Liver (tissue), 8 donors: ENCODE measurements at regions not wholly inside any gene's neighbourhood (a gene's known extent, or its start where the extent isn't known, plus 50 kb on each side); places are given as distances from the start of the nearest gene placed in this dataset.

Experiments used
- DNase-seq: peaks from one replicate; pipeline ENCODE4 v3.0.0-alpha.2; 2017; ENCODE audit warnings: low spot score
- H3K27ac ChIP-seq, 2 donors: one replicate each; pipeline ENCODE4 v1.7.0; 2013; ENCODE audit warnings: inconsistent platforms in 2 of 2, low read length in 2 of 2, control low read depth in 1 of 2, low read depth in 1 of 2, mild to moderate bottlenecking in 1 of 2
- H3K27me3 ChIP-seq, 4 donors: one replicate each; pipeline versions ENCODE4 v1.6.1 to v1.7.0; 2013; ENCODE audit warnings: low read length in 3 of 4, inconsistent platforms in 1 of 4, mild to moderate bottlenecking in 1 of 4, moderate library complexity in 1 of 4; ENCODE audit not compliant: control insufficient read depth in 4 of 4, insufficient read depth in 4 of 4
- H3K36me3 ChIP-seq, 4 donors: one replicate each; pipeline versions ENCODE4 v1.6.1 to v1.7.0; 2013; ENCODE audit warnings: low read length in 3 of 4, mild to moderate bottlenecking in 3 of 4, low read depth in 1 of 4, moderate library complexity in 1 of 4; ENCODE audit not compliant: control insufficient read depth in 4 of 4, insufficient read depth in 3 of 4
- H3K4me1 ChIP-seq, 4 donors: one replicate each; pipeline versions ENCODE4 v1.6.1 to v1.7.0; 2013; ENCODE audit warnings: low read length in 3 of 4, mild to moderate bottlenecking in 3 of 4, moderate library complexity in 1 of 4; ENCODE audit not compliant: control insufficient read depth in 4 of 4, insufficient read depth in 4 of 4
- H3K4me3 ChIP-seq, 3 donors: one replicate each; pipeline versions ENCODE4 v1.6.1 to v1.7.0; 2013; ENCODE audit warnings: low read length in 3 of 3, control low read depth in 1 of 3, low read depth in 1 of 3, mild to moderate bottlenecking in 1 of 3
- H3K9ac ChIP-seq, 2 donors: one replicate each; pipeline ENCODE4 v1.7.0; 2013; ENCODE audit warnings: low read length in 2 of 2, mild to moderate bottlenecking in 2 of 2, moderate library complexity in 2 of 2, control low read depth in 1 of 2, low read depth in 1 of 2
- H3K9me3 ChIP-seq, 4 donors: one replicate each; pipeline versions ENCODE4 v1.6.1 to v1.7.0; 2013; ENCODE audit warnings: low read length in 3 of 4; ENCODE audit not compliant: control insufficient read depth in 4 of 4
- EGR1 ChIP-seq, 2 donors: IDR thresholded peaks; 2 replicates each; pipeline ENCODE4 v1.6.1; 2016 to 2018; ENCODE audit warnings: antibody characterized with exemption in 2 of 2, low read depth in 2 of 2
- FOXA2 ChIP-seq: IDR thresholded peaks from 2 replicates; pipeline ENCODE4 v1.6.1; 2016; ENCODE audit warnings: antibody characterized with exemption
- GABPA ChIP-seq, 2 donors: IDR thresholded peaks in 1 of 2; conservative IDR thresholded peaks in 1 of 2; 2 replicates each; pipeline ENCODE4 v1.6.1; 2016; ENCODE audit warnings: antibody characterized with exemption in 2 of 2, mild to moderate bottlenecking in 1 of 2, moderate library complexity in 1 of 2
- HNF4A ChIP-seq, 2 donors: conservative IDR thresholded peaks; 2 replicates each; pipeline ENCODE4 v1.6.1; 2016; ENCODE audit warnings: antibody characterized with exemption in 2 of 2, mild to moderate bottlenecking in 2 of 2
- HNF4G ChIP-seq: IDR thresholded peaks from 2 replicates; pipeline ENCODE4 v1.6.1; 2016; ENCODE audit warnings: antibody characterized with exemption
- JUND ChIP-seq, 2 donors: IDR thresholded peaks; 2 replicates each; pipeline ENCODE4 v1.6.1; 2016; ENCODE audit warnings: antibody characterized with exemption in 2 of 2
- NR2F2 ChIP-seq: IDR thresholded peaks from 2 replicates; pipeline ENCODE4 v1.6.1; 2016; ENCODE audit warnings: antibody characterized with exemption
- RAD21 ChIP-seq, 2 donors: IDR thresholded peaks; 2 replicates each; pipeline ENCODE4 v1.6.1; 2016; ENCODE audit warnings: antibody characterized with exemption in 2 of 2, mild to moderate bottlenecking in 2 of 2
- RXRA ChIP-seq, 2 donors: IDR thresholded peaks; 2 replicates each; pipeline ENCODE4 v1.6.1; 2017 to 2018; ENCODE audit warnings: antibody characterized with exemption in 2 of 2, mild to moderate bottlenecking in 1 of 2
- SP1 ChIP-seq: IDR thresholded peaks from 2 replicates; pipeline ENCODE4 v1.6.1; 2018; ENCODE audit warnings: antibody characterized with exemption, mild to moderate bottlenecking
- TAF1 ChIP-seq: conservative IDR thresholded peaks from 2 replicates; pipeline ENCODE4 v1.6.1; 2016; ENCODE audit warnings: antibody characterized with exemption, mild to moderate bottlenecking
- YY1 ChIP-seq: IDR thresholded peaks from 2 replicates; pipeline ENCODE4 v1.6.1; 2016; ENCODE audit warnings: antibody characterized with exemption, mild to moderate bottlenecking
- WGBS: extraction: QIAGEN DNeasy Blood & Tissue Kit; methylation state at CpG from one replicate; pipeline ENCODE4 v1.1.7; 2013; 5-methylcytosine and 5-hydroxymethylcytosine counted together
- TF ChIP-seq, protein P1 (sequence below): IDR thresholded peaks from 2 replicates; pipeline ENCODE4 v1.6.1; 2016; ENCODE audit warnings: antibody characterized with exemption
- TF ChIP-seq, protein P2 (sequence below): IDR thresholded peaks from 2 replicates; pipeline ENCODE4 v1.6.1; 2016; ENCODE audit warnings: antibody characterized with exemption
- TF ChIP-seq, protein P3 (sequence below): IDR thresholded peaks from 2 replicates; pipeline ENCODE4 v1.6.1; 2016; ENCODE audit warnings: antibody characterized with exemption
- TF ChIP-seq, protein P4 (sequence below): fragments of 150-350 bp; IDR thresholded peaks from 2 replicates; pipeline ENCODE4 v1.5.1; 2017; ENCODE audit warnings: improper control_type of control experiment, low read depth, low read length; ENCODE audit not compliant: missing input control
- TF ChIP-seq, protein P5 (sequence below): IDR thresholded peaks from 2 replicates; pipeline ENCODE4 v1.6.1; 2016; ENCODE audit warnings: antibody characterized with exemption, mild to moderate bottlenecking
- donor health status: healthy.
- donor health status: healthy.
- donor health status: healthy.
- donor health status: healthy.
- donor health status: healthy.

DNA sequence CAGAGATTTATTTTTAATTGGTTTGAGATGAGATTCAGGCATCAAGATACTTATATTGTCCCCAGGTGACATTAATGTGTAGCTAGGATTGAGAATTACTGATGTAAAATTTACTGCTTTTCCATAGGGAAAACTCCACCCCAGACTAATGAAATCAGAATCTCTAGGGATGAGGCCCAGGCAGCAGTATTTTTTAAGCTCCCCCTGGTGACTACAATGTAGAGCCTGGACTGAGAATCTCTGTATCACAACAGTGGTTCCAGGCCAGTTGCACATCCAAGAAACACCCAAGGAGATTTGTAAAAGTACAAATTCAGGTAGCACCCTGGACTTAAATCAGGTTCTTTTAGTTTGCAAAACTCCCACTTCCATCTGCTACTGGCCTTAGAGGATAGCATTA, 185.7 kb downstream of the MARCHF11 start:
- Histone ChIP-seq H3K36me3 (no peaks in the 10 kb centered on the region), H3K4me1 (peaks cover 3 to 14% (median 4%) of the 10 kb centered on the region in 4 donors), H3K27ac (no peak overlapping the region), H3K27me3 (no peaks in the 10 kb centered on the region), H3K4me3 (no peak overlapping the region), H3K9ac (no peak overlapping the region), H3K9me3 (peaks cover 0 to 11% (median 4%) of the 10 kb centered on the region in 4 donors)
- TF ChIP-seq SP1 = no peak
- TF ChIP-seq, protein P1, sequence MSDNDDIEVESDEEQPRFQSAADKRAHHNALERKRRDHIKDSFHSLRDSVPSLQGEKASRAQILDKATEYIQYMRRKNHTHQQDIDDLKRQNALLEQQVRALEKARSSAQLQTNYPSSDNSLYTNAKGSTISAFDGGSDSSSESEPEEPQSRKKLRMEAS = no peak
- TF ChIP-seq GABPA (IDR thresholded peaks at IDR 0.05 in 1 of 2, conservative IDR thresholded peaks at IDR 0.05 in 1 of 2) = no peak
- TF ChIP-seq RAD21 (IDR thresholded peaks at IDR 0.05) = peak; percentile 48 to 54
- no peak for DNase-seq

DNA sequence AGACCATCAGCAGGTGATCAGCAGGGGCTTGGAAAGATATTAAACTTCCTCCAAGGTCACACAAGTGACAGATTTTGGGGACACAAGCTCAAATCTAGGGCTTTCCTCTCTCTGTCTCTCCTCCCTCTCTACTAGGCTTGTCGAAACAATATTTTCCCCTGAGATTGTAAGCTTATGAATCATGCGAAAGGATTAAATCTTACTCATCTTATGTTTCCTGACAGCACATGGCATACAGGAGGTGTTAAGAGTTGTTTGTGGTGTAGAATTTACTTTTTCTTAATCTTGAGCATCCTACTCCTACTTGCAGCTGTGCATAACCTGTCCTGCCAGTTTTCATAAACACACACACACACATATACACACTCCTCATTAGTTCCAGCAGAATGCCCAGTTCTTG, 186.3 kb downstream of the MARCHF11 start:
- no peak for DNase-seq
- Histone ChIP-seq H3K4me1 (peaks cover 3 to 14% (median 4%) of the 10 kb centered on the region in 4 donors), H3K9me3 (peaks cover 0 to 11% (median 4%) of the 10 kb centered on the region in 4 donors), H3K27ac (no peak overlapping the region), H3K4me3 (no peak overlapping the region), H3K36me3 (no peaks in the 10 kb centered on the region), H3K27me3 (no peaks in the 10 kb centered on the region), H3K9ac (no peak overlapping the region)
- TF ChIP-seq, protein P2, sequence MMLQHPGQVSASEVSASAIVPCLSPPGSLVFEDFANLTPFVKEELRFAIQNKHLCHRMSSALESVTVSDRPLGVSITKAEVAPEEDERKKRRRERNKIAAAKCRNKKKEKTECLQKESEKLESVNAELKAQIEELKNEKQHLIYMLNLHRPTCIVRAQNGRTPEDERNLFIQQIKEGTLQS = no peak
- no peak for TF ChIP-seq RXRA (IDR thresholded peaks at IDR 0.05)
- no peak for TF ChIP-seq EGR1 (IDR thresholded peaks at IDR 0.05; ENCODE audit: low read depth in 2 of 2)
- no peak for TF ChIP-seq RAD21 (IDR thresholded peaks at IDR 0.05)
- TF ChIP-seq SP1 = no peak
- TF ChIP-seq, protein P1 = no peak
- no peak for TF ChIP-seq GABPA (IDR thresholded peaks at IDR 0.05 in 1 of 2, conservative IDR thresholded peaks at IDR 0.05 in 1 of 2)
- TF ChIP-seq, protein P3, sequence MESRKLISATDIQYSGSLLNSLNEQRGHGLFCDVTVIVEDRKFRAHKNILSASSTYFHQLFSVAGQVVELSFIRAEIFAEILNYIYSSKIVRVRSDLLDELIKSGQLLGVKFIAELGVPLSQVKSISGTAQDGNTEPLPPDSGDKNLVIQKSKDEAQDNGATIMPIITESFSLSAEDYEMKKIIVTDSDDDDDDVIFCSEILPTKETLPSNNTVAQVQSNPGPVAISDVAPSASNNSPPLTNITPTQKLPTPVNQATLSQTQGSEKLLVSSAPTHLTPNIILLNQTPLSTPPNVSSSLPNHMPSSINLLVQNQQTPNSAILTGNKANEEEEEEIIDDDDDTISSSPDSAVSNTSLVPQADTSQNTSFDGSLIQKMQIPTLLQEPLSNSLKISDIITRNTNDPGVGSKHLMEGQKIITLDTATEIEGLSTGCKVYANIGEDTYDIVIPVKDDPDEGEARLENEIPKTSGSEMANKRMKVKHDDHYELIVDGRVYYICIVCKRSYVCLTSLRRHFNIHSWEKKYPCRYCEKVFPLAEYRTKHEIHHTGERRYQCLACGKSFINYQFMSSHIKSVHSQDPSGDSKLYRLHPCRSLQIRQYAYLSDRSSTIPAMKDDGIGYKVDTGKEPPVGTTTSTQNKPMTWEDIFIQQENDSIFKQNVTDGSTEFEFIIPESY = no peak
- TF ChIP-seq JUND (IDR thresholded peaks at IDR 0.05) = no peak
- no peak for TF ChIP-seq HNF4A (conservative IDR thresholded peaks at IDR 0.05)
- TF ChIP-seq HNF4G = no peak
- TF ChIP-seq TAF1 = no peak
- no peak for TF ChIP-seq YY1
- TF ChIP-seq, protein P4, sequence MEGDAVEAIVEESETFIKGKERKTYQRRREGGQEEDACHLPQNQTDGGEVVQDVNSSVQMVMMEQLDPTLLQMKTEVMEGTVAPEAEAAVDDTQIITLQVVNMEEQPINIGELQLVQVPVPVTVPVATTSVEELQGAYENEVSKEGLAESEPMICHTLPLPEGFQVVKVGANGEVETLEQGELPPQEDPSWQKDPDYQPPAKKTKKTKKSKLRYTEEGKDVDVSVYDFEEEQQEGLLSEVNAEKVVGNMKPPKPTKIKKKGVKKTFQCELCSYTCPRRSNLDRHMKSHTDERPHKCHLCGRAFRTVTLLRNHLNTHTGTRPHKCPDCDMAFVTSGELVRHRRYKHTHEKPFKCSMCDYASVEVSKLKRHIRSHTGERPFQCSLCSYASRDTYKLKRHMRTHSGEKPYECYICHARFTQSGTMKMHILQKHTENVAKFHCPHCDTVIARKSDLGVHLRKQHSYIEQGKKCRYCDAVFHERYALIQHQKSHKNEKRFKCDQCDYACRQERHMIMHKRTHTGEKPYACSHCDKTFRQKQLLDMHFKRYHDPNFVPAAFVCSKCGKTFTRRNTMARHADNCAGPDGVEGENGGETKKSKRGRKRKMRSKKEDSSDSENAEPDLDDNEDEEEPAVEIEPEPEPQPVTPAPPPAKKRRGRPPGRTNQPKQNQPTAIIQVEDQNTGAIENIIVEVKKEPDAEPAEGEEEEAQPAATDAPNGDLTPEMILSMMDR = no peak
- TF ChIP-seq FOXA2 = no peak
- TF ChIP-seq, protein P5, sequence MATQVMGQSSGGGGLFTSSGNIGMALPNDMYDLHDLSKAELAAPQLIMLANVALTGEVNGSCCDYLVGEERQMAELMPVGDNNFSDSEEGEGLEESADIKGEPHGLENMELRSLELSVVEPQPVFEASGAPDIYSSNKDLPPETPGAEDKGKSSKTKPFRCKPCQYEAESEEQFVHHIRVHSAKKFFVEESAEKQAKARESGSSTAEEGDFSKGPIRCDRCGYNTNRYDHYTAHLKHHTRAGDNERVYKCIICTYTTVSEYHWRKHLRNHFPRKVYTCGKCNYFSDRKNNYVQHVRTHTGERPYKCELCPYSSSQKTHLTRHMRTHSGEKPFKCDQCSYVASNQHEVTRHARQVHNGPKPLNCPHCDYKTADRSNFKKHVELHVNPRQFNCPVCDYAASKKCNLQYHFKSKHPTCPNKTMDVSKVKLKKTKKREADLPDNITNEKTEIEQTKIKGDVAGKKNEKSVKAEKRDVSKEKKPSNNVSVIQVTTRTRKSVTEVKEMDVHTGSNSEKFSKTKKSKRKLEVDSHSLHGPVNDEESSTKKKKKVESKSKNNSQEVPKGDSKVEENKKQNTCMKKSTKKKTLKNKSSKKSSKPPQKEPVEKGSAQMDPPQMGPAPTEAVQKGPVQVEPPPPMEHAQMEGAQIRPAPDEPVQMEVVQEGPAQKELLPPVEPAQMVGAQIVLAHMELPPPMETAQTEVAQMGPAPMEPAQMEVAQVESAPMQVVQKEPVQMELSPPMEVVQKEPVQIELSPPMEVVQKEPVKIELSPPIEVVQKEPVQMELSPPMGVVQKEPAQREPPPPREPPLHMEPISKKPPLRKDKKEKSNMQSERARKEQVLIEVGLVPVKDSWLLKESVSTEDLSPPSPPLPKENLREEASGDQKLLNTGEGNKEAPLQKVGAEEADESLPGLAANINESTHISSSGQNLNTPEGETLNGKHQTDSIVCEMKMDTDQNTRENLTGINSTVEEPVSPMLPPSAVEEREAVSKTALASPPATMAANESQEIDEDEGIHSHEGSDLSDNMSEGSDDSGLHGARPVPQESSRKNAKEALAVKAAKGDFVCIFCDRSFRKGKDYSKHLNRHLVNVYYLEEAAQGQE = no peak
- TF ChIP-seq NR2F2 = no peak
- 93% methylated on average over 2 of the region's 2 CpGs for WGBS
